ENCODE measurements at regions not wholly inside any gene's neighbourhood (a gene's known extent, or its start where the extent isn't known, plus 50 kb on each side); places are given as distances from the start of the nearest gene placed in this dataset.

GRCh38 chr22:49090061-49090852 lies 737.4 kb downstream of the BRD1 start:
- H3K27me3 ChIP-seq: no peaks in the 10 kb centered on the region
- H3K36me3 ChIP-seq: no peaks in the 10 kb centered on the region
- no peaks in the 10 kb centered on the region for H3K4me1 ChIP-seq
- no peaks in the 10 kb centered on the region for H3K9me3 ChIP-seq
- no peak overlapping the region for H3K4me3 ChIP-seq
- TF ChIP-seq CTCF (IDR thresholded peaks at IDR 0.05): no peak
- DNase-seq (ENCODE audit: low spot score): no peak
- no peak overlapping the region for H3K27ac ChIP-seq

- no peaks in the 10 kb centered on the region for H3K36me3 ChIP-seq
- no peaks in the 10 kb centered on the region for H3K9me3 ChIP-seq
- no peaks in the 10 kb centered on the region for H3K27me3 ChIP-seq
- H3K27ac ChIP-seq: no peak overlapping the region
- H3K4me3 ChIP-seq: no peak overlapping the region
- no peak for TF ChIP-seq CTCF (IDR thresholded peaks at IDR 0.05)
- no peak for DNase-seq (ENCODE audit: low spot score)
- H3K4me1 ChIP-seq: no peaks in the 10 kb centered on the region
Observed at GRCh38 chr22:49088801-49089791, 738.6 kb downstream of the BRD1 start.

GRCh38 chr22:49087716-49088601 lies 739.7 kb downstream of the BRD1 start:
- no peak overlapping the region for H3K27ac ChIP-seq
- H3K4me1 ChIP-seq: no peaks in the 10 kb centered on the region
- H3K27me3 ChIP-seq: no peaks in the 10 kb centered on the region
- DNase-seq (ENCODE audit: low spot score): no peak
- no peak for TF ChIP-seq CTCF (IDR thresholded peaks at IDR 0.05)
- no peak overlapping the region for H3K4me3 ChIP-seq
- H3K9me3 ChIP-seq: no peaks in the 10 kb centered on the region
- no peaks in the 10 kb centered on the region for H3K36me3 ChIP-seq

- Histone ChIP-seq H3K36me3 (no peaks in the 10 kb centered on the region), H3K4me1 (no peaks in the 10 kb centered on the region), H3K4me3 (no peak overlapping the region), H3K27ac (no peak overlapping the region), H3K9me3 (no peaks in the 10 kb centered on the region), H3K27me3 (no peaks in the 10 kb centered on the region)
- no peak for TF ChIP-seq CTCF (IDR thresholded peaks at IDR 0.05)
- DNase-seq (ENCODE audit: low spot score): no peak
Observed at GRCh38 chr22:49087198-49087597, 740.5 kb downstream of the BRD1 start.

- no peak for TF ChIP-seq CTCF (IDR thresholded peaks at IDR 0.05)
- H3K27me3 ChIP-seq: no peaks in the 10 kb centered on the region
- H3K4me3 ChIP-seq: no peak overlapping the region
- H3K27ac ChIP-seq: no peak overlapping the region
- no peak for DNase-seq (ENCODE audit: low spot score)
- H3K4me1 ChIP-seq: no peaks in the 10 kb centered on the region
- H3K9me3 ChIP-seq: no peaks in the 10 kb centered on the region
- H3K36me3 ChIP-seq: no peaks in the 10 kb centered on the region
Observed at GRCh38 chr22:49086606-49087157, 741.0 kb downstream of the BRD1 start.

All from right atrium auricular region (tissue), 2 donors.